ENCODE measurements at regions not wholly inside any gene's neighbourhood (a gene's known extent, or its start where the extent isn't known, plus 50 kb on each side); places are given as distances from the start of the nearest gene placed in this dataset.

DNA sequence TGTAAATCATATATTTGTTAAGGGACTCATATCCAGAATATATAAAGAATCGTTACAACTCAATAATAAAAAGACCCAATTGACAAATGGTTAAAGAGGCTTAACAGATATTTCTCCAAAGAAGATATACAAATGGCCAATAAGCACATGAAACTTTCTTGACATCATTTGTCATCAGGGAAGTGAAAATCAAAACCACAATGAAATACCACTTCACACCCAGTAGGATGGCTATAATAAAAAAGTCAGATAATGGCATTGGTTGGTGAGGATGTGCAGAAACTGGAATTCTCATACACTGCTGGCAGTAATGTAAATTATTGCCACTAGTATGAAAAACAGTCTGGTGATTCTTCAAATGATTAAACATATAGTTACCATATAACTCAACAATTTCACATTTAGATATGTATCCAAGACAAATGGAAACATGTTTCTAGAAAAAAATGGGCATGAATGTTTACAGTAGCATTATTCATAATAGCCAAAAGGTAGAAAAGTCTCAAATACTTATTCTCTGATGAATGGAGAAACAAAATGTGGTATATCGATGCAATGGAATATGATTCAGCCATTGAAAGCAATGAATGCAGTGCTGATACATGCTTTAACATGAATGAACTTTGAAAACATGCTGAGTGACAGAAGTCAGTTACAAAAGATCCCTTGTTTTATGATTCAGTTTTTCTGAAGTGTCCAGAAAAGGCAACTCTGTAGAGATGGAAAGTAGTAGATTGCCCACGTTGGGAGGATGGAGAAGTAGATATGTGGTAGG lies 304.6 kb upstream of the ZEB2 start:
- Histone ChIP-seq H3K9me3 (ENCODE audit: control insufficient read depth, insufficient read depth, low read depth, low read length) (peaks cover 7% of the 10 kb centered on the region; the same call in 1 of the 2 replicates), H3K9ac (ENCODE audit: low read length) (no peak overlapping the region), H3K27me3 (ENCODE audit: control insufficient read depth, insufficient read depth, low read length) (no peaks in the 10 kb centered on the region), H3K4me1 (ENCODE audit: control insufficient read depth, insufficient read depth, low read length) (no peaks in the 10 kb centered on the region), H3K4me3 (ENCODE audit: low read depth, low read length) (no peak overlapping the region), H3K27ac (ENCODE audit: low read depth, low read length) (no peak overlapping the region), H3K36me3 (ENCODE audit: control insufficient read depth, insufficient read depth, low read length) (no peaks in the 10 kb centered on the region)

DNA sequence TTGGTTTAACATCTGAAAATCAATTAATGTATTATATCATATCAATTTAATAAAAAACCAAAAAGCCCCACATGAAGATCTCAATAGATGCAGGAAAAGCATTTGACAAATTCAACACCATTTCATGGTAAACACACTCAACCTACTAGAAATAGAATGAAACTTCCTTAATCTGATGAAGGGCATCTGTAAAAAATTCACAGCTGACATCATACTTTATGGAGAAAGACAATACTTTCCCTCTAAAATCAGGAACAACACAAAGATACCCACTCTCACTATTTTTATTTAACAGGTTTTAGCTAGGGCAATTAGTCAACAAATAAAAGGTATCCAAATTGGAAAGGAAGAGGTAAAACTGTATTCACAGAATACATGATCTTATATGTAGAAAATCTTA lies 303.0 kb upstream of the ZEB2 start:
- Histone ChIP-seq H3K4me3 (ENCODE audit: low read depth, low read length) (no peak overlapping the region), H3K9ac (ENCODE audit: low read length) (no peak overlapping the region), H3K4me1 (ENCODE audit: control insufficient read depth, insufficient read depth, low read length) (no peaks in the 10 kb centered on the region), H3K27ac (ENCODE audit: low read depth, low read length) (no peak overlapping the region), H3K36me3 (ENCODE audit: control insufficient read depth, insufficient read depth, low read length) (no peaks in the 10 kb centered on the region), H3K27me3 (ENCODE audit: control insufficient read depth, insufficient read depth, low read length) (no peaks in the 10 kb centered on the region), H3K9me3 (ENCODE audit: control insufficient read depth, insufficient read depth, low read depth, low read length) (peaks cover 7% of the 10 kb centered on the region; the same call in 1 of the 2 replicates)

DNA sequence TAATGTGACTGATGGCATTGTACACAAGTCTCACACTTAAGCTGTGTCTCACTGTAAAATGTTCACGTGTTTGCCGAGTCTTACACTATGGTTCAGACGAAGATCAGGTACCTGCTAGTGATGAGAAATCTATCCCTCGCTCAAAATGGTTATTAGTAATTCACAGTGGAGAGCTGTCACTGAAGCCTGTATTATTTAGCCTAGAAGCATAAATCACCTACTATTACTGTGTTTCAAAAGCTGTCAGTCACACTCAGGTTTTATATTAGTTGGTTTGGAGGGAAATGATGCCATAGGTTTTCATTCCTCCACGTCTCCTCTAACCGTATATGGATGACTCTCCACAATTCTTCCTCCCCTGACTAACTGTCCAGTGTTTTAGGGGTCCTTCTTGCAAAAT lies 292.4 kb upstream of the ZEB2 start:
- H3K4me1 ChIP-seq (ENCODE audit: control insufficient read depth, insufficient read depth, low read length) = no peaks in the 10 kb centered on the region
- H3K9ac ChIP-seq (ENCODE audit: low read length) = no peak overlapping the region
- H3K9me3 ChIP-seq (ENCODE audit: control insufficient read depth, insufficient read depth, low read depth, low read length) = no peaks in the 10 kb centered on the region
- H3K4me3 ChIP-seq (ENCODE audit: low read depth, low read length) = no peak overlapping the region
- no peak overlapping the region for H3K27ac ChIP-seq (ENCODE audit: low read depth, low read length)
- no peaks in the 10 kb centered on the region for H3K36me3 ChIP-seq (ENCODE audit: control insufficient read depth, insufficient read depth, low read length)
- H3K27me3 ChIP-seq (ENCODE audit: control insufficient read depth, insufficient read depth, low read length) = no peaks in the 10 kb centered on the region

DNA sequence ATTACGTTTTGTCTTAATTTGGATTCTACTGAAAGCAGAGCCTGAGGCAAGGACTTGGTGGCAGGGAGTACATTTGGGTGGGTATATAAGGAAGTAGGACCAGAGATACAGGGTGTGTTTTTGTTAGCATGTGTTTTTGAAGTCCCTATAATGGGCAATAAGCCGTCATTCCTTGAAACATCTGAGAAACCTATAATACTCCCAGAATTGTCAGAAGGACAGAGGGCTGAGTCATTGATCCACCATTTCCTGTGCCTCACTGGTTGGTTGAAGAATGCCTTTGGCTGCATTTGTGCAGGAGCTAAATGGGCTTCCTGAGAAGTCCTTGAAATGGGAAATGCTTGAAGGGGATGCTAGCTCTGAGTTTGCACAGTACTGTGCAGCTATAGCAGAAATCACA lies 281.8 kb upstream of the ZEB2 start:
- H3K27ac ChIP-seq (ENCODE audit: low read depth, low read length) = no peak overlapping the region

DNA sequence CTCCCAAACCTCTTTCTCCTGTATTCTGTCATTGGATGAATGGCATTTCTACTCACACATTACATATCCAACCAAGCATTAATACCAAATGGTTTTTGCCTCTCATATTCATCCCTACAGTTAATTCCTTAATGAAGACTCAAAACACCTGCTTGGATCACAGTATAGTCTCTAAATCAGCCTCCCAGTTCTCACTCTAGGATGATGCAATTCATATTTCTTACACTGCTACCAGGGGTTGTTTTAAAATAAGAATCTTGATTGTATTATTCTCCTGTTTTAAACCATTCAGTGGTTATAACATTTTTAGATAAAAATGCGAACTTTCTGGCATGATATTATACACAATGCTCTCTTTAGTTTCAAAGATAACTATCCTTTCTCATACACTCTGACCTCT lies 281.4 kb upstream of the ZEB2 start:
- Histone ChIP-seq H3K27ac (ENCODE audit: low read depth, low read length) (no peak overlapping the region), H3K4me3 (ENCODE audit: low read depth, low read length) (no peak overlapping the region), H3K27me3 (ENCODE audit: control insufficient read depth, insufficient read depth, low read length) (no peaks in the 10 kb centered on the region), H3K9me3 (ENCODE audit: control insufficient read depth, insufficient read depth, low read depth, low read length) (no peaks in the 10 kb centered on the region), H3K36me3 (ENCODE audit: control insufficient read depth, insufficient read depth, low read length) (no peaks in the 10 kb centered on the region), H3K9ac (ENCODE audit: low read length) (no peak overlapping the region), H3K4me1 (ENCODE audit: control insufficient read depth, insufficient read depth, low read length) (no peaks in the 10 kb centered on the region; the same call in 1 of the 2 replicates)

More for the DNA sequence above, 281.8 kb upstream of the ZEB2 start:
- Histone ChIP-seq H3K27me3 (ENCODE audit: control insufficient read depth, insufficient read depth, low read length) (no peaks in the 10 kb centered on the region), H3K36me3 (ENCODE audit: control insufficient read depth, insufficient read depth, low read length) (no peaks in the 10 kb centered on the region), H3K9me3 (ENCODE audit: control insufficient read depth, insufficient read depth, low read depth, low read length) (no peaks in the 10 kb centered on the region), H3K4me1 (ENCODE audit: control insufficient read depth, insufficient read depth, low read length) (no peaks in the 10 kb centered on the region; the same call in 1 of the 2 replicates), H3K4me3 (ENCODE audit: low read depth, low read length) (no peak overlapping the region), H3K9ac (ENCODE audit: low read length) (no peak overlapping the region)

DNA sequence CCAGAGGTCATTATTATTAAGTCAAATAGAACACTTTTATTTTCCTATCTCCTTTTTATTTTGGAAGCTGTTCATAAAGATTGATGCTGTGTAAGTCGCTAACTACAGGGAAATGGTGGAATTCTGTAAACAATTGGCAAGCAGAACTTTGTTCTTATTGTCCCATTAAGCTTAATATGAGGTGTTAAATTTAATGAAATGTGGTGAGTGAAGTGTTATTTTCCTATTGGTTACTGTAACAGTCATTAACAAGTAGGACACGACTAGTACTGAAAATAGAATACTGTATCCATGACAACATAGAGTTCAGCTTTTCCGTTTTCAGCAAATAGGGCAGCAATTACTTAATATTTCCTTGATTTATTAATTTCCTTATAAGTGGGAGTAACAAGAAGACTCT lies 279.1 kb upstream of the ZEB2 start:
- Histone ChIP-seq H3K4me3 (ENCODE audit: low read depth, low read length) (no peak overlapping the region), H3K4me1 (ENCODE audit: control insufficient read depth, insufficient read depth, low read length) (no peaks in the 10 kb centered on the region; the same call in 1 of the 2 replicates), H3K36me3 (ENCODE audit: control insufficient read depth, insufficient read depth, low read length) (no peaks in the 10 kb centered on the region), H3K9ac (ENCODE audit: low read length) (no peak overlapping the region), H3K27me3 (ENCODE audit: control insufficient read depth, insufficient read depth, low read length) (no peaks in the 10 kb centered on the region), H3K9me3 (ENCODE audit: control insufficient read depth, insufficient read depth, low read depth, low read length) (no peaks in the 10 kb centered on the region), H3K27ac (ENCODE audit: low read depth, low read length) (no peak overlapping the region)

DNA sequence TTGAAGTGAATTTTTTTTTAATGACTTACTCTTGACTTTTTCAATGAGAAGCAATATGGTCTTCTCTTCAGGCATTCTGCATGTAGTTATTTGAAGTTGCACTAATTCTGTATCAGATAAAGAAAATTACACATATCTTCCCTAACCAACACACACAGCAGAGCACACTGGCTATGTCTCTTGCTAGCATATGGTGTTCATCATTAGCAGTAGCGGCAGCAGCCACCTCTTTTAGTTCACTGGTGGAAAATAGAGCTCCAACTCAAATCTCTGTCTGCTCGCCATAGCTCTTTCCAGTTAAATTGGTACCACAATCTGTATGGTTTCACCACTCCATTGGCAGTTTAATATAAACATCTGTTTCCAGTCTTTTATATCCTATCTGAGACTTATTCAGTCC lies 278.1 kb upstream of the ZEB2 start:
- H3K9me3 ChIP-seq (ENCODE audit: control insufficient read depth, insufficient read depth, low read depth, low read length) = no peaks in the 10 kb centered on the region
- H3K36me3 ChIP-seq (ENCODE audit: control insufficient read depth, insufficient read depth, low read length) = no peaks in the 10 kb centered on the region
- H3K27me3 ChIP-seq (ENCODE audit: control insufficient read depth, insufficient read depth, low read length) = no peaks in the 10 kb centered on the region
- no peak overlapping the region for H3K27ac ChIP-seq (ENCODE audit: low read depth, low read length)
- no peak overlapping the region for H3K4me3 ChIP-seq (ENCODE audit: low read depth, low read length)
- no peaks in the 10 kb centered on the region; the same call in 1 of the 2 replicates for H3K4me1 ChIP-seq (ENCODE audit: control insufficient read depth, insufficient read depth, low read length)
- H3K9ac ChIP-seq (ENCODE audit: low read length) = no peak overlapping the region

DNA sequence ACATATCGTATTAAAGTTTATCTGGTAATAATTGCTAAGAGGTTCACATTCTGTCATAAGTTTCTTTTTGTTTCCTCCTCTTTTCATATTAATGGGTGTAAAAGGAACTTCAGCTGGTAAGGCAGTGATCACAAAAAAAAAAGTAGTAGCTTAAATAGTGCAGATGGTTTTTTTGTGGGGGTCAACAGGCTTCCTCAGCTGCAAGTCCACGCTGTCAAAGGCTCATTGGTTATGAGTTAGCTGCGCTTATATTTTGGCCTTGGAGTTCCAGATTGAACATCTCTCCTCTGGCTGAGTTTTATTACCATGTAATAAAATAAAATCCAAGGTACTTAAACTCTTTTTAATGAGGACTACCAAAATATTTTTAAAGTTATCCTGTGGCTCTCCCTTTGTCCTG lies 277.0 kb upstream of the ZEB2 start:
- no peaks in the 10 kb centered on the region for H3K27me3 ChIP-seq (ENCODE audit: control insufficient read depth, insufficient read depth, low read length)
- H3K9ac ChIP-seq (ENCODE audit: low read length) = no peak overlapping the region
- H3K27ac ChIP-seq (ENCODE audit: low read depth, low read length) = no peak overlapping the region
- H3K4me1 ChIP-seq (ENCODE audit: control insufficient read depth, insufficient read depth, low read length) = no peaks in the 10 kb centered on the region; the same call in 1 of the 2 replicates
- no peaks in the 10 kb centered on the region for H3K9me3 ChIP-seq (ENCODE audit: control insufficient read depth, insufficient read depth, low read depth, low read length)
- H3K4me3 ChIP-seq (ENCODE audit: low read depth, low read length) = no peak overlapping the region
- H3K36me3 ChIP-seq (ENCODE audit: control insufficient read depth, insufficient read depth, low read length) = no peaks in the 10 kb centered on the region

DNA sequence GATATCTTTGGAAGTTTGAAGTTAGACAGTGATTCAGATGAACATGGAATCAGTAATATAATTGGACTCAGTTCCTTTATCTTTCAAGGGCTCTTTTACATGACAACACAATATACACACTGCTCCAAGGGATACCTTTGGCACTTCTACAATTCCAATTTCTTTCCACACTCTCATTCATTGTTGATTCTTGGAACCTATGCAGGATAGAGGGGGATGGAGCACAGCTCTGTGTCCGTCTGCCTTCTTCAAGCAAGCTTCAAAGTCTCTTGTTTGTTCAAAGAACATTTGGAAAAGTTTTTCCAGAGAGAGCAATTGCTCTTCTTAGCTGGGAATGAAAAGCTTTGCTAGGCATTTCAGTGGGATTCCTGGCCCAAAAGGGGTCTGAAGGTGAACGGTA lies 276.2 kb upstream of the ZEB2 start:
- Histone ChIP-seq H3K27me3 (ENCODE audit: control insufficient read depth, insufficient read depth, low read length) (no peaks in the 10 kb centered on the region), H3K4me1 (ENCODE audit: control insufficient read depth, insufficient read depth, low read length) (no peaks in the 10 kb centered on the region), H3K9ac (ENCODE audit: low read length) (no peak overlapping the region), H3K27ac (ENCODE audit: low read depth, low read length) (no peak overlapping the region), H3K9me3 (ENCODE audit: control insufficient read depth, insufficient read depth, low read depth, low read length) (no peaks in the 10 kb centered on the region), H3K36me3 (ENCODE audit: control insufficient read depth, insufficient read depth, low read length) (no peaks in the 10 kb centered on the region), H3K4me3 (ENCODE audit: low read depth, low read length) (no peak overlapping the region)

DNA sequence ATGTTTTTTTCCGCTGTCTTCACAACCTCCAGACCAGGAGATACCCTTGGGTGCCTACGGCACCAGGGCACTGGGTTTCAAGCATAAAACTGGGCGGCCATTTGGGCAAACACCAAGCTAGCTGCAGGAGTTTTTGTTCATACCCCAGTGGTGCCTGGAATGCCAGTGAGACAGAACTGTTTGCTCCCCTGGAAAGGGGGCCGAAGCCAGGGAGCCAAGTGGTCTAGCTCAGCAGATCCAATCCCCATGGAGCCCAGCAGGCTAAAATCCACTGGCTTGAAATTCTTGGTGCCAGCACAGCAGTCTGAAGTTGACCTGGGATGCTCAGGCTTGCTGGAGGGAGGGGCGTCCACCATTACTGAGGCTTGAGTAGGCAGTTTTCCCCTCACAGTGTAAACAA lies 265.3 kb upstream of the ZEB2 start:
- Histone ChIP-seq H3K27me3 (ENCODE audit: control insufficient read depth, insufficient read depth, low read length) (no peaks in the 10 kb centered on the region), H3K4me3 (ENCODE audit: low read depth, low read length) (no peak overlapping the region), H3K4me1 (ENCODE audit: control insufficient read depth, insufficient read depth, low read length) (no peaks in the 10 kb centered on the region), H3K27ac (ENCODE audit: low read depth, low read length) (no peak overlapping the region), H3K9me3 (ENCODE audit: control insufficient read depth, insufficient read depth, low read depth, low read length) (0 out of 2 replicates have a peak, but pooled peaks cover 5% of the 10 kb centered on the region), H3K36me3 (ENCODE audit: control insufficient read depth, insufficient read depth, low read length) (no peaks in the 10 kb centered on the region), H3K9ac (ENCODE audit: low read length) (no peak overlapping the region)

DNA sequence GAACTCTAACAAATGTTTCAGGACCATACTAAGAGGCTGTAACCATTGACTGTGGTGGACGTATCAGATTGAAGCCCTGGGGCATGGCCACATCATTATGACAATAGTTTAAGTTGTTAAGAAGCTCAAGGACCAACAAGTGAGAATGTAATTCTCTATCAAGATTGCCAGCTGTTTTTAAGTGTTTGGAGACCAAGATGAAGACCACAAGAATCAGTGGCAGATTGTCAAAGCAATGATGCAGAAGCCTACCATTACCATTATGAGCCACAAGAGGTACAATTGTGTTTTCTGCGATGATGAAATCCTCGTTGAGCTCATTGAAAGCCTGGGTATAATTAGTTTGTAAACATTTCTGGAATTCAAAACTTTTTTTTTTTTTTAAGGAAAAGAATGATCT lies 261.1 kb upstream of the ZEB2 start:
- Histone ChIP-seq H3K4me3 (ENCODE audit: low read depth, low read length) (no peak overlapping the region), H3K9ac (ENCODE audit: low read length) (no peak overlapping the region), H3K27ac (ENCODE audit: low read depth, low read length) (no peak overlapping the region), H3K9me3 (ENCODE audit: control insufficient read depth, insufficient read depth, low read depth, low read length) (0 out of 2 replicates have a peak, but pooled peaks cover 2% of the 10 kb centered on the region), H3K36me3 (ENCODE audit: control insufficient read depth, insufficient read depth, low read length) (no peaks in the 10 kb centered on the region), H3K4me1 (ENCODE audit: control insufficient read depth, insufficient read depth, low read length) (no peaks in the 10 kb centered on the region), H3K27me3 (ENCODE audit: control insufficient read depth, insufficient read depth, low read length) (no peaks in the 10 kb centered on the region)

Data from HUES6 (cell line).